ENCODE measurements at regions not wholly inside any gene's neighbourhood (a gene's known extent, or its start where the extent isn't known, plus 50 kb on each side); places are given as distances from the start of the nearest gene placed in this dataset.

- no peak for ATAC-seq
- Histone ChIP-seq H3K36me3 (ENCODE audit: control insufficient read depth in 2 of 2, insufficient read depth in 2 of 2, low read length in 1 of 2) (no peaks in the 10 kb centered on the region), H3K27ac (ENCODE audit: control insufficient read depth, insufficient read depth) (no peak overlapping the region), H3K4me1 (ENCODE audit: control insufficient read depth, insufficient read depth, low read length) (no peaks in the 10 kb centered on the region), H3K9ac (ENCODE audit: control insufficient read depth, insufficient read depth, low read length) (no peak overlapping the region), H4K20me1 (ENCODE audit: control insufficient read depth, insufficient read depth) (no peaks in the 10 kb centered on the region), H3K27me3 (replicated peaks in 1 of 2; ENCODE audit: control insufficient read depth in 2 of 2, insufficient read depth in 2 of 2, low read length in 1 of 2) (no peaks in the 10 kb centered on the region), H2AFZ (ENCODE audit: control insufficient read depth, low read depth, low read length) (no peak overlapping the region), H3K9me3 (replicated peaks; ENCODE audit: control insufficient read depth, insufficient read depth, low read length) (peaks cover 2% of the 10 kb centered on the region; the same call in 2 of the 3 replicates), H3K4me3 (no peak overlapping the region), H3K4me2 (ENCODE audit: control insufficient read depth, insufficient read depth) (no peak overlapping the region), H3K79me2 (ENCODE audit: control insufficient read depth, insufficient read depth, low read length) (no peaks in the 10 kb centered on the region)
- BruUV-seq (replicated peaks): no TSS peak
- ChIA-PET RAD21 (ENCODE audit: unreplicated experiment) (interaction anchor here (2.4 kb wide), 1 partner anchor 78 kb away, joined by 15 read pairs; no protein-coding TSS in a partner anchor), CTCF (interaction anchor here (1.0 to 5.2 kb wide), 8 partner anchors 9 to 157 kb away, joined by 3 to 43 read pairs (median 5); no protein-coding TSS in a partner anchor), SMC1A (ENCODE audit: uncharacterized antibody, unreplicated experiment) (interaction anchor here (0.9 to 3.7 kb wide), 5 partner anchors 14 to 160 kb away, joined by 3 to 20 read pairs (median 4); no protein-coding TSS in a partner anchor), POLR2A (interaction anchor here (1.1 kb wide), 1 partner anchor 32 kb away, joined by 3 read pairs; no protein-coding TSS in a partner anchor)
- no peak for FAIRE-seq
- 79% methylated on average over 3 of the region's 3 CpGs for WGBS (ENCODE audit: insufficient coverage, insufficient replicate concordance, low lambda C conversion rate, missing lambda C conversion rate)
- TF ChIP-seq PML (IDR thresholded peaks at IDR 0.05; ENCODE audit: low read length): no peak
- no peak for TF ChIP-seq MTA3 (IDR thresholded peaks at IDR 0.05; ENCODE audit: borderline replicate concordance, low read length)
- TF ChIP-seq MEF2A (IDR thresholded peaks at IDR 0.05; ENCODE audit: insufficient read depth, low read depth, low read length): no peak
- no peak for TF ChIP-seq SMAD5 (IDR thresholded peaks at IDR 0.05; ENCODE audit: low read depth)
- no peak for TF ChIP-seq POU2F2 (IDR thresholded peaks at IDR 0.05; ENCODE audit: borderline replicate concordance, low read depth, low read length)
- TF ChIP-seq RELB (IDR thresholded peaks at IDR 0.05; ENCODE audit: low read depth): no peak
- TF ChIP-seq JUND (IDR thresholded peaks at IDR 0.05; ENCODE audit: low read depth, low read length): no peak
- no peak for TF ChIP-seq PKNOX1 (IDR thresholded peaks at IDR 0.05)
- TF ChIP-seq RUNX3 (IDR thresholded peaks at IDR 0.05; ENCODE audit: low read length): no peak
- no peak for TF ChIP-seq IRF3 (IDR thresholded peaks at IDR 0.05)
- no peak for TF ChIP-seq STAT1 (conservative IDR thresholded peaks at IDR 0.05)
- TF ChIP-seq SPI1 (IDR thresholded peaks at IDR 0.05; ENCODE audit: borderline replicate concordance, insufficient read depth, low read depth, low read length): no peak
- no peak for TF ChIP-seq REST (IDR thresholded peaks at IDR 0.05; ENCODE audit: low read depth, low read length)
- no peak for TF ChIP-seq E2F8 (IDR thresholded peaks at IDR 0.05; ENCODE audit: low read depth, partially characterized antibody)
- no peak for TF ChIP-seq RAD51 (IDR thresholded peaks at IDR 0.05)
- intact Hi-C loops (cut with micrococcal nuclease; ENCODE audit: unreplicated experiment) (no loop called here), in situ Hi-C loops (cut with MboI) (no loop called here)
- no peak for DNase-seq (ENCODE audit: low read depth, low spot score)
These were observed 160.2 kb upstream of the RBPJ start for GRCh38 chr4:26160591-26160990.
